ENCODE measurements at regions not wholly inside any gene's neighbourhood (a gene's known extent, or its start where the extent isn't known, plus 50 kb on each side); places are given as distances from the start of the nearest gene placed in this dataset.

DNA sequence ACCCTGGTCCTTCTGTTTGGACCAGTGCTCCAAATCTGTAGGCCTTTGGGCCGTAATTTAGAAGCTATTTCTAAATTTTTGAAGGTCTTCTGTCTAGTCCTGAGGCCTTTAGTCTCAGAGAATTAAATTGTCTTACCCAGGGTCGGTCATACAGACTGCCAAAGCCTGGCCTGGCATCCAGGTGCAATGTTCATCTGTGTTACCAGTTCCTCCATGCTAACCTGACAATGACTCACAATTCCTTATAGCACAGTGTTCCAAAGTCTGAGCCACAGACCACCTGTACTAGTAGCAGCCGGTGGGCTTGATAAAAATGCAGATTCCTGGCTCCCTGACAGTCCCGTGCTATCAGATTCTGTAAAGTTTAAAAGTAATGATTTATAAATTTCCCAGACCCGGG is 77.7 kb upstream of the MAP4K3 start:
- Mint-ChIP-seq H3K36me3 (no peaks in the 10 kb centered on the region), H3K4me1 (peaks cover 5 to 15% (median 11%) of the 10 kb centered on the region in 4 donors), H3K4me3 (no peak overlapping the region), H3K9me3 (peaks cover 0 to 2% (median 0%) of the 10 kb centered on the region in 7 donors), H3K27me3 (no peaks in the 10 kb centered on the region), H3K27ac (no peak overlapping the region)
- Histone ChIP-seq H3K27ac (ENCODE audit: insufficient read depth, low read length, poor library complexity, severe bottlenecking) (no peak overlapping the region), H3K9me3 (ENCODE audit: control insufficient read depth in 2 of 2, low read length in 2 of 2) (no peaks in the 10 kb centered on the region), H3K27me3 (ENCODE audit: control insufficient read depth, insufficient read depth, low read length) (no peaks in the 10 kb centered on the region), H3K4me1 (ENCODE audit: control insufficient read depth, insufficient read depth, low read length, poor library complexity, severe bottlenecking) (peaks cover 5% of the 10 kb centered on the region), H3K36me3 (ENCODE audit: control insufficient read depth, insufficient read depth, low read length) (no peaks in the 10 kb centered on the region), H3K4me3 (ENCODE audit: low read depth, low read length) (no peak overlapping the region)
- DNase-seq (no peak), ATAC-seq (ENCODE audit: low read depth in 2 of 2) (no peak)

DNA sequence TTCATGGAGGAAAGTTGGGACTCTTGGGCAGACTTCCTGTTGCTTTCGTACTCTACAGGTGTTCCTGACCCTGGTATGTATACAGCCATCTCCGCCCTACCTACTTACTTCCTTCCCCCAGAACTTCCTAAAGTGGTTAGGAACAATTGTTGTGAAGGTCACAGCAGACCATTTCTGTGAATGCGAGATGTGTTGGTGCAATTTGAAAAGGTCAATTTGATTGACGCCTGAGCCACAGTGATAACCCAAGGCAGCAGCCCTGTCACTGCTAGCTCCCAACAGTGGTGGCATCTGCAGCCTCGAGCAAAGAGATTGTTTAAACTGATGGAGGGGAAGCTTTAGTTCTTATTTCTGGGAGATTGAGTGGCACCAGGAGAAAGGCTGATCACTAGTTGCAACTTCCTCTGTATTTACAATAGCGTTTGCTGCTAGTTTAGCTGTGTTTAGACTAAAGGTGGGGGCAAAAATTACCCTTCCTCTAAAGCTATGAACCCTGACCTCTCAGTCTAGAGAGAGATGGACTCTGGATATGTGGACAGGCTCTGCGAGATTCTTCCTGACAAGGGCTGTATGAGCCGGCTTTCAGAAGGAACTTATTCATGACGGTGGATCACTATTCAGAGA is 78.3 kb upstream of the MAP4K3 start:
- H3K4me3 ChIP-seq (ENCODE audit: low read depth, low read length) = no peak overlapping the region
- H3K36me3 Mint-ChIP-seq = peaks cover 3% of the 10 kb centered on the region
- H3K4me3 Mint-ChIP-seq = no peak overlapping the region
- H3K9me3 Mint-ChIP-seq = peaks cover 0 to 3% (median 0%) of the 10 kb centered on the region in 7 donors
- H3K27me3 ChIP-seq (ENCODE audit: control insufficient read depth, insufficient read depth, low read length) = no peaks in the 10 kb centered on the region
- ATAC-seq (ENCODE audit: low read depth in 2 of 2) (no peak), DNase-seq (no peak)
- no peaks in the 10 kb centered on the region for H3K9me3 ChIP-seq (ENCODE audit: control insufficient read depth in 2 of 2, low read length in 2 of 2)
- H3K4me1 ChIP-seq (ENCODE audit: control insufficient read depth, insufficient read depth, low read length, poor library complexity, severe bottlenecking) = peaks cover 5% of the 10 kb centered on the region
- no peaks in the 10 kb centered on the region for H3K36me3 ChIP-seq (ENCODE audit: control insufficient read depth, insufficient read depth, low read length)
- no peaks in the 10 kb centered on the region for H3K27me3 Mint-ChIP-seq
- H3K27ac ChIP-seq (ENCODE audit: insufficient read depth, low read length, poor library complexity, severe bottlenecking) = no peak overlapping the region
- peaks cover 5 to 15% (median 11%) of the 10 kb centered on the region in 4 donors for H3K4me1 Mint-ChIP-seq
- H3K27ac Mint-ChIP-seq = no peak overlapping the region

DNA sequence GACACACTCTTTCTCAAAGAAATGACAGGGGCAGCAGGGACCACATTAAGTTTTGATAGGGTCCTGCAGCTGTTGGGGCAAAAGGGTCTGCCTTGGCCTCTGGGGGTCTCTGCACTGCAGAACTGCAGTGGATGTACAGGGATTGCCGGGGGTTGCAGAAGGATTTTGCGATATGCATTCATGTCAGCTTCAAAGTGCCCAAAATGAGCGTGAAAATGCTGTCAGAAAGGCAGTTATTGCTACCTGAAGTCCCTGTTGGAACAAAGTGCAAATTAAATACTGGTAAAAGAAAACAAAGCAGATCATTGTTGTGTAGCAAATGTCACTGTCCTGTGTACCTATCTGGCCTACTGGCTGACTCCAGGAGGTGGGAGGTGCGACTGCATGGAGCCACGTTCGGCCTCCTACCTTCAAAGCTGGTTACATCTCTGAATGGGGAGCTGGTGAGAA is 78.8 kb upstream of the MAP4K3 start:
- peaks cover 5 to 15% (median 11%) of the 10 kb centered on the region in 4 donors for H3K4me1 Mint-ChIP-seq
- H3K4me3 Mint-ChIP-seq = no peak overlapping the region
- no peak overlapping the region for H3K27ac Mint-ChIP-seq
- Histone ChIP-seq H3K4me1 (ENCODE audit: control insufficient read depth, insufficient read depth, low read length, poor library complexity, severe bottlenecking) (peaks cover 5% of the 10 kb centered on the region), H3K27me3 (ENCODE audit: control insufficient read depth, insufficient read depth, low read length) (no peaks in the 10 kb centered on the region), H3K4me3 (ENCODE audit: low read depth, low read length) (no peak overlapping the region), H3K9me3 (ENCODE audit: control insufficient read depth in 2 of 2, low read length in 2 of 2) (no peaks in the 10 kb centered on the region), H3K36me3 (ENCODE audit: control insufficient read depth, insufficient read depth, low read length) (no peaks in the 10 kb centered on the region), H3K27ac (ENCODE audit: insufficient read depth, low read length, poor library complexity, severe bottlenecking) (no peak overlapping the region)
- peaks cover 7% of the 10 kb centered on the region for H3K36me3 Mint-ChIP-seq
- H3K27me3 Mint-ChIP-seq = no peaks in the 10 kb centered on the region
- no peak for ATAC-seq (ENCODE audit: low read depth in 2 of 2)
- peaks cover 0 to 3% (median 0%) of the 10 kb centered on the region in 7 donors for H3K9me3 Mint-ChIP-seq
- no peak for DNase-seq

DNA sequence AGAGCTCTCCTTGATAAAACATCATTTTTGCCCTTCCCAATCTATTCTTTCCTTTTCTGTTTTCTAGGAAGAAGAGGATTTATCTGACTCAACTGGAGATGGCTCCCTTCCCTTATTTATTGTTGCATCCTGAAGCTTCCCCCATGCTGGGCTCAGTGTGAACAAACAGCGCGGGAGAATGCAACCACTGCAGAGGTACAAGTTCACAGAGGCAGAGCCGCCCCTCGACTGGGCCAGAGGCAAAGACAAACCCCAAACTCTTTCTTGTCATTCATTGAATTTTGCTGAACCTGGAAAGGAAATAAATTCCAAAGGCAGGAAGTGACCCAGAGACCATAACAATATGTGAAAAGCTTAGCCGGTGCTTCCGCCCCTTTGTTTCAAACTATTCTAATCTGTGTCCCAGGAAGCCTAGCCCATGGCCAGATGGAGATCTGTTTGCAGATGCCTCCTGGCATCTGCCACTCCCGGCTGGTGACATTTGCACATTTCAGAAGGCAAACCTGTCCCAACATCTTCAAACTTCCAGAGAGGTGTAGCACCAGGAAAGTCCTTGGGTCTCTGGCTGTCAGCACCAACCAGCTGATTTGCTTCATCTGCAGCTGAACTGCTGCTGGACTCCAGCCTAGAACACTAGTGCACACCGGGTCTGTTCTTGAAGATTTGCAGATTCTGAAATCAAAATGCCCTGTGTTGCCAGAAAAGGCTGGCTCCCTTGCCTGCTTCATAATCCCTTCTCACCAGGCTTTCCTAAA is 79.4 kb upstream of the MAP4K3 start:
- H3K4me3 ChIP-seq (ENCODE audit: low read depth, low read length) = no peak overlapping the region
- DNase-seq (no peak), ATAC-seq (ENCODE audit: low read depth in 2 of 2) (no peak)
- no peaks in the 10 kb centered on the region for H3K36me3 ChIP-seq (ENCODE audit: control insufficient read depth, insufficient read depth, low read length)
- H3K4me1 ChIP-seq (ENCODE audit: control insufficient read depth, insufficient read depth, low read length, poor library complexity, severe bottlenecking) = peaks cover 5% of the 10 kb centered on the region
- Mint-ChIP-seq H3K27ac (no peak overlapping the region), H3K36me3 (peaks cover 12% of the 10 kb centered on the region), H3K4me1 (peaks cover 5 to 15% (median 11%) of the 10 kb centered on the region in 4 donors), H3K9me3 (peaks cover 0 to 3% (median 0%) of the 10 kb centered on the region in 7 donors), H3K4me3 (no peak overlapping the region), H3K27me3 (no peaks in the 10 kb centered on the region)
- H3K27ac ChIP-seq (ENCODE audit: insufficient read depth, low read length, poor library complexity, severe bottlenecking) = no peak overlapping the region
- H3K9me3 ChIP-seq (ENCODE audit: control insufficient read depth in 2 of 2, low read length in 2 of 2) = no peaks in the 10 kb centered on the region
- no peaks in the 10 kb centered on the region for H3K27me3 ChIP-seq (ENCODE audit: control insufficient read depth, insufficient read depth, low read length)

DNA sequence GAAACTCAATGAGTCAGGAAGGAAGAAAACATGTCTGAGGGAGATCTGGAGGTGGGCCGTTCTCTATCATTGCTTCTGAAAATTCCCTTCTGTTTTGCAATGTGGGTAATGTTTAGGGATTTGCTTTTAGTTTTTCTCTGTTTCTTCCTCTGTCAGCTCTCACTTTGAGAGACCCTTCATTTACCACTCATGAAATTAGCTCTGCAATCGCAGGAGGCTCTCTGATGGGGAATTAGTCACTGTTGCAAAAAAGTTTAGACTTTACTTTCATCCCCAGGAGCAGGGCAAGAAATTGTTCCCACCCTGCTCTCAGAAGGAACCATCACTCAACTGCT is 80.0 kb upstream of the MAP4K3 start:
- Mint-ChIP-seq H3K27me3 (no peaks in the 10 kb centered on the region), H3K4me1 (peaks cover under 1 to 15% (median 11%) of the 10 kb centered on the region in 4 donors), H3K4me3 (no peak overlapping the region), H3K36me3 (peaks cover 12% of the 10 kb centered on the region), H3K27ac (no peak overlapping the region), H3K9me3 (peaks cover 0 to 3% (median 0%) of the 10 kb centered on the region in 7 donors)
- Histone ChIP-seq H3K4me1 (ENCODE audit: control insufficient read depth, insufficient read depth, low read length, poor library complexity, severe bottlenecking) (peaks cover 5% of the 10 kb centered on the region), H3K36me3 (ENCODE audit: control insufficient read depth, insufficient read depth, low read length) (no peaks in the 10 kb centered on the region), H3K9me3 (ENCODE audit: control insufficient read depth in 2 of 2, low read length in 2 of 2) (no peaks in the 10 kb centered on the region), H3K27me3 (ENCODE audit: control insufficient read depth, insufficient read depth, low read length) (no peaks in the 10 kb centered on the region), H3K4me3 (ENCODE audit: low read depth, low read length) (no peak overlapping the region), H3K27ac (ENCODE audit: insufficient read depth, low read length, poor library complexity, severe bottlenecking) (no peak overlapping the region)
- DNase-seq (no peak), ATAC-seq (ENCODE audit: low read depth in 2 of 2) (no peak)

GRCh38 chr2:39517622-39518021 is 80.5 kb upstream of the MAP4K3 start:
- Mint-ChIP-seq H3K4me1 (peaks cover 0 to 11% (median 11%) of the 10 kb centered on the region in 4 donors), H3K4me3 (no peak overlapping the region), H3K9me3 (peaks cover 0 to 7% (median 3%) of the 10 kb centered on the region in 7 donors), H3K27me3 (no peaks in the 10 kb centered on the region), H3K36me3 (peaks cover 12% of the 10 kb centered on the region), H3K27ac (no peak overlapping the region)
- Histone ChIP-seq H3K27me3 (ENCODE audit: control insufficient read depth, insufficient read depth, low read length) (no peaks in the 10 kb centered on the region), H3K4me3 (ENCODE audit: low read depth, low read length) (no peak overlapping the region), H3K27ac (ENCODE audit: insufficient read depth, low read length, poor library complexity, severe bottlenecking) (no peak overlapping the region), H3K36me3 (ENCODE audit: control insufficient read depth, insufficient read depth, low read length) (no peaks in the 10 kb centered on the region), H3K4me1 (ENCODE audit: control insufficient read depth, insufficient read depth, low read length, poor library complexity, severe bottlenecking) (peaks cover 5% of the 10 kb centered on the region), H3K9me3 (ENCODE audit: control insufficient read depth in 2 of 2, low read length in 2 of 2) (no peaks in the 10 kb centered on the region)
- ATAC-seq (ENCODE audit: low read depth in 2 of 2) (no peak), DNase-seq (no peak)

GRCh38 chr2:39519886-39520285 is 82.8 kb upstream of the MAP4K3 start:
- Mint-ChIP-seq H3K36me3 (peaks cover 12% of the 10 kb centered on the region), H3K4me1 (no peaks in the 10 kb centered on the region), H3K27me3 (no peaks in the 10 kb centered on the region), H3K9me3 (peaks cover 0 to 7% (median 3%) of the 10 kb centered on the region in 7 donors), H3K4me3 (no peak overlapping the region), H3K27ac (no peak overlapping the region)
- H3K9me3 ChIP-seq (ENCODE audit: control insufficient read depth in 2 of 2, low read length in 2 of 2) = no peaks in the 10 kb centered on the region
- H3K27me3 ChIP-seq (ENCODE audit: control insufficient read depth, insufficient read depth, low read length) = no peaks in the 10 kb centered on the region
- no peak overlapping the region for H3K4me3 ChIP-seq (ENCODE audit: low read depth, low read length)
- H3K36me3 ChIP-seq (ENCODE audit: control insufficient read depth, insufficient read depth, low read length) = no peaks in the 10 kb centered on the region
- no peaks in the 10 kb centered on the region for H3K4me1 ChIP-seq (ENCODE audit: control insufficient read depth, insufficient read depth, low read length, poor library complexity, severe bottlenecking)
- DNase-seq (no peak), ATAC-seq (ENCODE audit: low read depth in 2 of 2) (no peak)
- no peak overlapping the region for H3K27ac ChIP-seq (ENCODE audit: insufficient read depth, low read length, poor library complexity, severe bottlenecking)

All from CD4-positive, CD25-positive, alpha-beta regulatory T cell (primary cell).